H9 (cell line): ENCODE measurements at regions not wholly inside any gene's neighbourhood (a gene's known extent, or its start where the extent isn't known, plus 50 kb on each side); places are given as distances from the start of the nearest gene placed in this dataset.

Experiments used
- DNase-seq: peaks from one replicate; pipeline ENCODE4 v3.0.0-alpha.2; 2017
- H2AFZ ChIP-seq: one replicate; pipeline ENCODE4 v1.6.1; 2013; ENCODE audit warnings: mild to moderate bottlenecking, low read length, control low read depth, moderate library complexity
- H2AK5ac ChIP-seq: 2 replicates; pipeline ENCODE4 v1.6.1; 2013; ENCODE audit warnings: low read length, control low read depth, mixed read lengths; ENCODE audit not compliant: insufficient read length
- H2BK120ac ChIP-seq: one replicate; pipeline ENCODE4 v1.6.1; 2013; ENCODE audit warnings: low read depth, mild to moderate bottlenecking, low read length, control low read depth, inconsistent platforms; ENCODE audit not compliant: poor library complexity, severe bottlenecking
- H2BK12ac ChIP-seq: 2 replicates; pipeline ENCODE4 v1.6.1; 2013; ENCODE audit warnings: low read length, control low read depth, mixed read lengths, low read depth; ENCODE audit not compliant: insufficient read length
- H2BK15ac ChIP-seq: 2 replicates; pipeline ENCODE4 v1.6.1; 2013; ENCODE audit warnings: low read depth, low read length, control low read depth
- H2BK20ac ChIP-seq: one replicate; pipeline ENCODE4 v1.6.1; 2013; ENCODE audit warnings: low read depth, mild to moderate bottlenecking, low read length, control low read depth, inconsistent platforms; ENCODE audit not compliant: poor library complexity, severe bottlenecking
- H2BK5ac ChIP-seq: 2 replicates; pipeline ENCODE4 v1.6.1; 2013; ENCODE audit warnings: low read length, control low read depth, mixed read lengths; ENCODE audit not compliant: insufficient read length
- H3K14ac ChIP-seq: 2 replicates; pipeline ENCODE4 v1.6.1; 2013; ENCODE audit warnings: low read length, control low read depth; ENCODE audit not compliant: insufficient read depth
- H3K18ac ChIP-seq: 2 replicates; pipeline ENCODE4 v1.6.1; 2013; ENCODE audit warnings: low read depth, mild to moderate bottlenecking, mixed read lengths, low read length, control low read depth; ENCODE audit not compliant: insufficient read length
- H3K23ac ChIP-seq: 2 replicates; pipeline ENCODE4 v1.6.1; 2013; ENCODE audit warnings: low read length, control low read depth, mixed read lengths, low read depth; ENCODE audit not compliant: insufficient read length
- H3K23me2 ChIP-seq: 2 replicates; pipeline ENCODE4 v1.6.1; 2013; ENCODE audit warnings: low read depth, mild to moderate bottlenecking, mixed read lengths, low read length, control low read depth; ENCODE audit not compliant: insufficient read length, poor library complexity, severe bottlenecking
- H3K27ac ChIP-seq: 2 replicates; pipeline ENCODE4 v1.5.1; 2013; ENCODE audit warnings: low read length, control low read depth, mixed read lengths, low read depth; ENCODE audit not compliant: insufficient read length
- H3K27me3 ChIP-seq: 2 replicates; pipeline ENCODE4 v1.6.1; 2013; ENCODE audit warnings: low read length, control low read depth, inconsistent platforms; ENCODE audit not compliant: insufficient read depth
- H3K4ac ChIP-seq: 2 replicates; pipeline ENCODE4 v1.6.1; 2013; ENCODE audit warnings: low read depth, mild to moderate bottlenecking, control low read depth, inconsistent platforms, low read length, moderate library complexity
- H3K4me1 ChIP-seq: 2 replicates; pipeline ENCODE4 v1.6.1; 2013; ENCODE audit warnings: low read length, control low read depth, inconsistent platforms; ENCODE audit not compliant: insufficient read depth
- H3K4me2 ChIP-seq: 2 replicates; pipeline ENCODE4 v1.6.1; 2013; ENCODE audit warnings: low read length, control low read depth, mixed read lengths; ENCODE audit not compliant: insufficient read length, insufficient read depth
- H3K56ac ChIP-seq: 2 replicates; pipeline ENCODE4 v1.6.1; 2013; ENCODE audit warnings: low read depth, mild to moderate bottlenecking, mixed read lengths, low read length, control low read depth; ENCODE audit not compliant: insufficient read length
- H3K79me1 ChIP-seq: 2 replicates; pipeline ENCODE4 v1.6.1; 2013; ENCODE audit warnings: low read depth, mild to moderate bottlenecking, moderate library complexity, low read length, control low read depth, inconsistent platforms; ENCODE audit not compliant: insufficient read depth, poor library complexity, severe bottlenecking
- H3K79me2 ChIP-seq: 2 replicates; pipeline ENCODE4 v1.6.1; 2013; ENCODE audit warnings: low read length, control low read depth, inconsistent platforms; ENCODE audit not compliant: insufficient read depth
- H3K9ac ChIP-seq: 2 replicates; pipeline ENCODE4 v1.6.1; 2013; ENCODE audit warnings: low read length, control low read depth, mixed read lengths; ENCODE audit not compliant: insufficient read length; ENCODE audit errors: extremely low read depth
- H3K9me3 ChIP-seq: one replicate; pipeline ENCODE4 v1.6.1; 2013; ENCODE audit warnings: low read depth, low read length, inconsistent platforms; ENCODE audit not compliant: control insufficient read depth
- H3T11ph ChIP-seq: one replicate; pipeline ENCODE4 v1.6.1; 2013; ENCODE audit warnings: mild to moderate bottlenecking, low read length, control low read depth, inconsistent platforms
- H4K20me1 ChIP-seq: one replicate; pipeline ENCODE4 v1.6.1; 2013; ENCODE audit not compliant: control insufficient read depth, insufficient read length, insufficient read depth
- H4K5ac ChIP-seq: 2 replicates; pipeline ENCODE4 v1.6.1; 2013; ENCODE audit warnings: low read depth, mild to moderate bottlenecking, mixed read lengths, low read length, control low read depth; ENCODE audit not compliant: insufficient read length
- H4K8ac ChIP-seq: replicated peaks from 2 replicates; pipeline ENCODE4 v1.6.1; 2013; ENCODE audit warnings: low read length, control low read depth, mixed read lengths, low read depth; ENCODE audit not compliant: insufficient read length
- H4K91ac ChIP-seq: 2 replicates; pipeline ENCODE4 v1.6.1; 2013; ENCODE audit warnings: low read depth, mild to moderate bottlenecking, moderate library complexity, mixed read lengths, low read length, control low read depth; ENCODE audit not compliant: insufficient read length
- H3K27ac Mint-ChIP-seq, 3 experiments: 2 replicates in 2 of 3; 3 replicates in 1 of 3; pipeline ENCODE4 v1.8.0; 2020 to 2021; ENCODE audit warnings: mixed read lengths in 3 of 3, mild to moderate bottlenecking in 1 of 3, moderate library complexity in 1 of 3
- H3K27me3 Mint-ChIP-seq: 2 replicates; pipeline ENCODE4 v1.8.0; 2021; ENCODE audit warnings: low read depth, mild to moderate bottlenecking, moderate library complexity, mixed read lengths
- H3K36me3 Mint-ChIP-seq, 3 experiments: 2 replicates in 2 of 3; 3 replicates in 1 of 3; pipeline ENCODE4 v1.8.0; 2020 to 2021; ENCODE audit warnings: low read depth in 3 of 3, mixed read lengths in 3 of 3; ENCODE audit not compliant: insufficient read depth in 1 of 3
- H3K4me1 Mint-ChIP-seq, 2 experiments: 2 replicates each; pipeline ENCODE4 v1.8.0; 2020; ENCODE audit warnings: mixed read lengths in 2 of 2
- H3K4me3 Mint-ChIP-seq, 2 experiments: 2 replicates in 1 of 2; 3 replicates in 1 of 2; pipeline ENCODE4 v1.8.0; 2020 to 2021; ENCODE audit warnings: mild to moderate bottlenecking in 2 of 2, mixed read lengths in 2 of 2, moderate library complexity in 1 of 2
- H3K9me3 Mint-ChIP-seq, 2 experiments: 2 replicates in 1 of 2; 3 replicates in 1 of 2; pipeline ENCODE4 v1.8.0; 2020; ENCODE audit warnings: mild to moderate bottlenecking in 2 of 2, mixed read lengths in 2 of 2, moderate library complexity in 1 of 2
- WGBS: extraction: QIAGEN DNeasy Blood & Tissue Kit; methylation state at CpG from one replicate; pipeline ENCODE4 v1.1.7; 2013; ENCODE audit warnings: missing lambda C conversion rate, low lambda C conversion rate, mixed read lengths; ENCODE audit not compliant: insufficient read length; ENCODE audit errors: extremely low coverage; 5-methylcytosine and 5-hydroxymethylcytosine counted together
- TF ChIP-seq, protein P1 (sequence below): fragments of 200-600 bp; sonication (generic); conservative IDR thresholded peaks from 3 replicates; pipeline ENCODE4 v1.8.0; 2021; ENCODE audit warnings: antibody characterized with exemption, mild to moderate bottlenecking

GRCh38 chr17:77817953-77818352, 140.6 kb upstream of the TNRC6C start:
- H4K91ac ChIP-seq = no peak overlapping the region
- H4K8ac ChIP-seq = no peak overlapping the region
- no peaks in the 10 kb centered on the region for H3K27me3 ChIP-seq
- no peak for DNase-seq
- no peak overlapping the region for H3K9ac ChIP-seq
- Mint-ChIP-seq H3K27ac (no peak overlapping the region), H3K4me3 (no peak overlapping the region), H3K36me3 (peaks cover 0 to 2% (median 0%) of the 10 kb centered on the region in 3 experiments; a peak in 1 of 7 replicates), H3K4me1 (peaks cover 25 to 26% of the 10 kb centered on the region in 2 experiments), H3K27me3 (peaks cover 7% of the 10 kb centered on the region), H3K9me3 (peaks cover 0 to 3% of the 10 kb centered on the region in 2 experiments; a peak in 2 of 5 replicates)
- H3K79me2 ChIP-seq = no peaks in the 10 kb centered on the region
- H4K5ac ChIP-seq = no peak overlapping the region
- H3K23ac ChIP-seq = no peak overlapping the region
- no CpG with 5 or more reads among the region's 4 CpGs for WGBS
- no peak overlapping the region for H3K14ac ChIP-seq
- H3K9me3 ChIP-seq = no peaks in the 10 kb centered on the region
- H3K4me2 ChIP-seq = no peak overlapping the region
- no peaks in the 10 kb centered on the region for H3K79me1 ChIP-seq
- no peak overlapping the region for H2BK20ac ChIP-seq
- H3T11ph ChIP-seq = no peak overlapping the region
- H3K4me1 ChIP-seq = peaks cover 8% of the 10 kb centered on the region; the same call in 1 of the 2 replicates
- no peak overlapping the region for H3K56ac ChIP-seq
- no peak overlapping the region for H2AK5ac ChIP-seq
- no peak overlapping the region for H2BK12ac ChIP-seq
- no peak overlapping the region for H2BK5ac ChIP-seq
- no peak overlapping the region for H3K18ac ChIP-seq
- TF ChIP-seq, protein P1, sequence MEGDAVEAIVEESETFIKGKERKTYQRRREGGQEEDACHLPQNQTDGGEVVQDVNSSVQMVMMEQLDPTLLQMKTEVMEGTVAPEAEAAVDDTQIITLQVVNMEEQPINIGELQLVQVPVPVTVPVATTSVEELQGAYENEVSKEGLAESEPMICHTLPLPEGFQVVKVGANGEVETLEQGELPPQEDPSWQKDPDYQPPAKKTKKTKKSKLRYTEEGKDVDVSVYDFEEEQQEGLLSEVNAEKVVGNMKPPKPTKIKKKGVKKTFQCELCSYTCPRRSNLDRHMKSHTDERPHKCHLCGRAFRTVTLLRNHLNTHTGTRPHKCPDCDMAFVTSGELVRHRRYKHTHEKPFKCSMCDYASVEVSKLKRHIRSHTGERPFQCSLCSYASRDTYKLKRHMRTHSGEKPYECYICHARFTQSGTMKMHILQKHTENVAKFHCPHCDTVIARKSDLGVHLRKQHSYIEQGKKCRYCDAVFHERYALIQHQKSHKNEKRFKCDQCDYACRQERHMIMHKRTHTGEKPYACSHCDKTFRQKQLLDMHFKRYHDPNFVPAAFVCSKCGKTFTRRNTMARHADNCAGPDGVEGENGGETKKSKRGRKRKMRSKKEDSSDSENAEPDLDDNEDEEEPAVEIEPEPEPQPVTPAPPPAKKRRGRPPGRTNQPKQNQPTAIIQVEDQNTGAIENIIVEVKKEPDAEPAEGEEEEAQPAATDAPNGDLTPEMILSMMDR = no peak
- H2BK15ac ChIP-seq = no peak overlapping the region
- no peak overlapping the region for H3K27ac ChIP-seq
- H3K4ac ChIP-seq = no peak overlapping the region
- H3K23me2 ChIP-seq = no peaks in the 10 kb centered on the region
- no peak overlapping the region for H2BK120ac ChIP-seq
- no peaks in the 10 kb centered on the region for H4K20me1 ChIP-seq
- no peak overlapping the region for H2AFZ ChIP-seq
